ENCODE measurements at regions not wholly inside any gene's neighbourhood (a gene's known extent, or its start where the extent isn't known, plus 50 kb on each side); places are given as distances from the start of the nearest gene placed in this dataset.
A peak's percentile ranks its signal among the peaks of the same experiment; 100 is the strongest.

DNA sequence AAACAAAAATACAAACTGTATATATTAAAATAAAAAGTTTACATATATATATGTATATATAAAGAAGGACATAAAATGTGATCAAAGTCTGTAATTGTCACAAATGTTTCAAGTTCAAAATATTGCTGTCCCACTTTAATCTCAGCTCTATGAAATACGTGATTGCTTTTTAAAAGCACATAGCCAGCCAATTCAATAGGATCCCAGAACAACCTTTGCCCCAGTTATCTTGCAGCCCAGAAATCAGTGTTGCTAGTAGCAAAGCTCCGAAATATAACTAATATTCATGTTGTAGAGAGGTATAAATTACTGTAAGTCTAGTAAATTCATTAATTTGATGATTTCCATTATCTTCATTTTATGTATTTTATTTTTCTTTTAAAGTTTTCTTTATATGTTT lies 114.6 kb downstream of the ELOVL4 start:
- TF ChIP-seq, protein P1, sequence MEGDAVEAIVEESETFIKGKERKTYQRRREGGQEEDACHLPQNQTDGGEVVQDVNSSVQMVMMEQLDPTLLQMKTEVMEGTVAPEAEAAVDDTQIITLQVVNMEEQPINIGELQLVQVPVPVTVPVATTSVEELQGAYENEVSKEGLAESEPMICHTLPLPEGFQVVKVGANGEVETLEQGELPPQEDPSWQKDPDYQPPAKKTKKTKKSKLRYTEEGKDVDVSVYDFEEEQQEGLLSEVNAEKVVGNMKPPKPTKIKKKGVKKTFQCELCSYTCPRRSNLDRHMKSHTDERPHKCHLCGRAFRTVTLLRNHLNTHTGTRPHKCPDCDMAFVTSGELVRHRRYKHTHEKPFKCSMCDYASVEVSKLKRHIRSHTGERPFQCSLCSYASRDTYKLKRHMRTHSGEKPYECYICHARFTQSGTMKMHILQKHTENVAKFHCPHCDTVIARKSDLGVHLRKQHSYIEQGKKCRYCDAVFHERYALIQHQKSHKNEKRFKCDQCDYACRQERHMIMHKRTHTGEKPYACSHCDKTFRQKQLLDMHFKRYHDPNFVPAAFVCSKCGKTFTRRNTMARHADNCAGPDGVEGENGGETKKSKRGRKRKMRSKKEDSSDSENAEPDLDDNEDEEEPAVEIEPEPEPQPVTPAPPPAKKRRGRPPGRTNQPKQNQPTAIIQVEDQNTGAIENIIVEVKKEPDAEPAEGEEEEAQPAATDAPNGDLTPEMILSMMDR (IDR thresholded peaks at IDR 0.05; ENCODE audit: insufficient read depth, low read length, missing control alignments), result no peak
- ChIA-PET CTCF (interaction anchor here (0.8 to 1.6 kb wide), 3 partner anchors 19 to 54 kb away, joined by 3 to 6 read pairs (median 5); no protein-coding TSS in a partner anchor), POLR2A (no interaction called here)
- no peak overlapping the region for H3K4me3 ChIP-seq (ENCODE audit: low read depth, low read length)
- DNase-seq (ENCODE audit: low read depth, low spot score), result no peak

DNA sequence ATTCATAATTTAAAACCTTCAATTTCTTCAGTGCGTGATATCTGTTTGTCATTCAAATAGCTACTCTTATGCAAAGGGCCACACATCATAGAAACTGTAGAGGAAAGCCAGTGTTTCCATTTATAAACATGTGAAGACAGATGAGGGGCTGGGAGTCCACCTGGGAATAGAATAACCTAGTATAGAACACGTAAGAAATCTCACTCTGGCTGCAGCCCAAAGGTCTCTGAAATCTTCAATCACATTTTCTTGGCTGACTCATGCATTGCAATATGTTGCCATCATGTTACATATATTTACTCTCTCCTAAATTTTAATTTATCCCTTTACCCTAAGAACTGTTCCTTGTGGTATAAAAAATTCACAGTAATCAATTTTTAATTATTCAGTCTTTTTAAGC lies 123.2 kb downstream of the ELOVL4 start:
- no peak overlapping the region for H3K4me3 ChIP-seq (ENCODE audit: low read depth, low read length)
- TF ChIP-seq, protein P1 (IDR thresholded peaks at IDR 0.05; ENCODE audit: insufficient read depth, low read length, missing control alignments), result no peak
- DNase-seq (ENCODE audit: low read depth, low spot score), result no peak
- ChIA-PET CTCF (interaction anchor here (1.2 to 4.3 kb wide), 4 partner anchors 10 to 46 kb away, joined by 3 to 15 read pairs (median 4); no protein-coding TSS in a partner anchor), POLR2A (no interaction called here)

DNA sequence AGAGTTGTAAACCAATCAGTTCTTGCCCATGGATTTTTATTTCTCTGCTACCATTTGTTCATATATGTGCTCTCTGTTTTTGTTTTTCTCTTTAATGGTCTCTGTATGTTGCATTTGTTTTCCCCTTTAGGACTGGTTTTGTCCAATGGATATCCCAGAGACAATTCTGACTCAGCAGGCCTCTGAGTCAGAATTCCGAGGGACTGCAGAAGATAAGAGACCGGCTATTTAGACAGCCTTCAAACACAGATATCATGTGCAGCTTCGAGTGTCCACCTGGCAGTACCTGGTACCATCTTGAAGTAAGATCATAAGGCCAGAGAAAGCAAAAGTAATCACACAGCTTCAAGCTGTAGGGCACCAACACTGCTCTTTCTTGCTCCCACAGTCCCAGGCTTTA lies 125.5 kb downstream of the ELOVL4 start:
- TF ChIP-seq, protein P1 (IDR thresholded peaks at IDR 0.05; ENCODE audit: insufficient read depth, low read length, missing control alignments), result no peak
- POLR2A ChIA-PET, result no interaction called here
- DNase-seq (ENCODE audit: low read depth, low spot score), result no peak
- CTCF ChIA-PET, result interaction anchor here (4.3 kb wide), 1 partner anchor 8 kb away, joined by 15 read pairs; no protein-coding TSS in a partner anchor
- no peak overlapping the region for H3K4me3 ChIP-seq (ENCODE audit: low read depth, low read length)

DNA sequence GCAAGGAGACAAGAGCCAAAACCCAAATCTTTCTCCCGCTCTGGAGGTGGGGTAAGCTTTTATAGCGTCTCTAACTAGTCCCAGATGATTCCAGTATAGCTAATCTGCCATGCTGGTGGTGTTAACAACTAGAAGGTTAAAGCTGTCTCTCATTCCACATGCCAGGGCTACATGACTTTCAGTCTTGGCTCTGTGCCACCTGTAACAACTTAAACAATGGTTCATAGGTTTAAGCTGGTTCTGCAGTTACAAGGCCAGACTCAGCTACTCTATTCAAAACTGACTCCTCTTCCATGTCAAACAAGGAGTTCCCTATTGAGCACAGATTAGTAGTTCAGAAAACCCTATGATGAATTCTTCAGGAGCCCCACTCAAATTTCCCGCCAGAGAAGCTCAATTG lies 128.9 kb downstream of the ELOVL4 start:
- no peak for DNase-seq (ENCODE audit: low read depth, low spot score)
- H3K4me3 ChIP-seq (ENCODE audit: low read depth, low read length), result no peak overlapping the region
- TF ChIP-seq, protein P1 (IDR thresholded peaks at IDR 0.05; ENCODE audit: insufficient read depth, low read length, missing control alignments), result no peak
- CTCF ChIA-PET, result interaction anchor here (1.7 kb wide), 1 partner anchor 51 kb away, joined by 5 read pairs; no protein-coding TSS in a partner anchor
- POLR2A ChIA-PET, result no interaction called here

GRCh38 chr6:79814940-79815339 lies 132.4 kb downstream of the ELOVL4 start:
- DNase-seq (ENCODE audit: low read depth, low spot score), result no peak
- ChIA-PET POLR2A (no interaction called here), CTCF (interaction anchor here (0.6 to 1.9 kb wide), 6 partner anchors 9 to 41 kb away, joined by 3 to 15 read pairs (median 4); no protein-coding TSS in a partner anchor)
- TF ChIP-seq, protein P1 (IDR thresholded peaks at IDR 0.05; ENCODE audit: insufficient read depth, low read length, missing control alignments), result no peak
- H3K4me3 ChIP-seq (ENCODE audit: low read depth, low read length), result no peak overlapping the region

- TF ChIP-seq, protein P1 (IDR thresholded peaks at IDR 0.05; ENCODE audit: insufficient read depth, low read length, missing control alignments), result peak; percentile 75
- H3K4me3 ChIP-seq (ENCODE audit: low read depth, low read length), result no peak overlapping the region
- peak; percentile 10 for DNase-seq (ENCODE audit: low read depth, low spot score)
- POLR2A ChIA-PET, result no interaction called here
- CTCF ChIA-PET, result interaction anchor here (0.6 to 1.9 kb wide), 22 partner anchors 9 to 1100 kb away, joined by 3 to 15 read pairs (median 4); no protein-coding TSS in a partner anchor
Observed at GRCh38 chr6:79813854-79814709, 133.3 kb downstream of the ELOVL4 start.
